Ovary (tissue), 3 donors: ENCODE measurements at regions not wholly inside any gene's neighbourhood (a gene's known extent, or its start where the extent isn't known, plus 50 kb on each side); places are given as distances from the start of the nearest gene placed in this dataset.

ENCODE experiments used
- CTCF ChIP-seq, 3 donors: fragments of 450-650 bp in 2 of 3; fragments of 200-600 bp in 1 of 3; IDR thresholded peaks; one replicate each; pipeline versions ENCODE4 v1.5.1 to v1.8.0; 2016 to 2022; ENCODE audit warnings: antibody characterized with exemption in 3 of 3, mild to moderate bottlenecking in 1 of 3
- EP300 ChIP-seq: sonication (generic); formaldehyde crosslinking; IDR thresholded peaks from one replicate; pipeline ENCODE4 v1.6.1; 2017; ENCODE audit warnings: antibody characterized with exemption
- POLR2A ChIP-seq: fragments of 450-650 bp; IDR thresholded peaks from one replicate; pipeline ENCODE4 v1.6.1; 2017; ENCODE audit warnings: antibody characterized with exemption, mild to moderate bottlenecking, moderate library complexity
- donor health status: DM: no; HTN: no; CAD: no.

- TF ChIP-seq CTCF (IDR thresholded peaks at IDR 0.05) (no peak), POLR2A (no peak), EP300 (no peak)
Measured at GRCh38 chr12:14187966-14188365, 177.5 kb upstream of the ATF7IP start.
